Activated naive CD4-positive, alpha-beta T cell treated with anti-CD3 and anti-CD28 coated beads, Interleukin-2, amount 50 U/mL, for 16 hours (primary cell): ENCODE measurements at regions not wholly inside any gene's neighbourhood (a gene's known extent, or its start where the extent isn't known, plus 50 kb on each side); places are given as distances from the start of the nearest gene placed in this dataset.
"Not testable (repeated sequence)": the region's sequence is repeated elsewhere in the genome, so short reads cannot be mapped to it uniquely, and the experiment has no call there.

Source experiments
- DNase-seq: peaks from one replicate; pipeline ENCODE4 v3.0.0-alpha.2; 2020

DNA sequence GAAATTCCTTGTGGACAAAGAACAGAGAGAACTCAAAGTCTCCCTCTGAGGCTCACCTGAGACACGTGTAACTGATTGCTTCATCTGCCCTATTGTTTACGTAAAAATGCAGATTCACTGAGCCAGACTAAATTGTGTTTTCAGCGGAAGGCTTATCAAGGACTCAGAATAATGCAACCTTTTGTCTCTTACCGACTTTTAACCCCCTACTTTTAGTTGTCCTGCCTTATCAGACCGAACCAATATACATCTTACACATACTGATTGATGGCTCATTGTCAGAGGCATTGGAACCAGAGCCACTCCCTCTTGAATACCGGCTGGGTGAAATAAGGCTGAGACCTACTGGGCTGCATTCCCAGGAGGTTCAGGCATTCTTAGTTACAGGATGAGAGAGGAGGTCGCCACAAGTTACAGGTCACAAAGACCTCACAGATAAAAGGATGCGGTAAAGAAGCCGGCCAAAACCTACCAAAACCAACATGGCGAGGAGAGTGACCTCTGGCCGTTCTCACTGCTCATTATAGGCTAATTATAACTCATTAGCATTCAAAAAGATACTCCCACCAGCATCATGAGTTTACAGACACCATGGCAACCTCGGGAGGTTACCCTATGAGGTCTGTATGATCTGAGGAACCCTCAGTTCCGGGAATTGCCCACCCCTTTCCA, 95.5 kb upstream of the ZNF184 start:
- no peak for DNase-seq

DNA sequence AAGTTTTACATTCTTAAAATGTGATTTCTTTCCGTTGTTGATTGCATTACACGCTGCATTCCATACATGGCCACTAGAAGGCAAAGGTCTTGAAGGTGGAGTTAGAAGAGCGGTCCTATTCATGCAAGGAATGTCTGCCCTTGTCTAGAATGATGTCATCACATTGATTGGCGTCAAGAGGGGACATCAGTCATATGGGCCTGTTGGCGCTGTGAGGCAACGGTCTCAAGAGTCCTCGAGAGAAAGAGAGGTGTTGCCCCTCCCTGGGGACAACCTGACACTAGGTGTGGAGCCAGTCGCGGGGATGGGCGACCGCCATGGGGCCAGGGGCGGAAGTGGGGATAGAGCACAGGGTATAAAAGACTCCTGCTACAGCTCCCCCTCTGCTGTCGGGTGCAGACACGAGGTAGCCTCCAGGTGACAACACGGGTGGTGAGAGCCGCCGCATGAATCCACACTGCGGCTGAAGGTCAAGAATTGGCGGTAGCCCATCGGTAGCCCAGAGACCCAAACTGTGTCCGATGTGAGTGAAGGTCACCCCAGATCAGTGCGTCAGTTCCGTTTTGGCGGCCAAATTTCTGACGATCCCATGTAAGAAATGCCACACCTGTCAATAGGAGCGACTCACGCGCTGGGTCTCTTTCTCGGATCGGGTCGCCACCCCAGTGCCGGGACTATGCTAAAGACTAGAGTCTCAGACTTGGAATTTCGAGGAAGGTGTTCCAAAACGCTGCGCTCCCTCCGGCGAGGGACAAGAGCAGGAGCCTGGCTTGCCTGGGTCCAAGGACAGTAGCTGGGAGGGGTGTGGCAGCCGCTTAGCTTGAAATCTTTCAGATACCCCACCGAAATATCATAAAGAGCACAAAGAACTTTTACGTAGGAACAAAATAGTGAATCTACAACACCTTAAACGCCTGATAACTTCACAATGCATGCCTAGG, 93.2 kb upstream of the ZNF184 start:
- DNase-seq = no peak

GRCh38 chr6:27562027-27562410, 89.1 kb upstream of the ZNF184 start:
- no peak for DNase-seq

- DNase-seq = no peak
These were observed 85.3 kb upstream of the ZNF184 start for GRCh38 chr6:27558028-27558724.

DNA sequence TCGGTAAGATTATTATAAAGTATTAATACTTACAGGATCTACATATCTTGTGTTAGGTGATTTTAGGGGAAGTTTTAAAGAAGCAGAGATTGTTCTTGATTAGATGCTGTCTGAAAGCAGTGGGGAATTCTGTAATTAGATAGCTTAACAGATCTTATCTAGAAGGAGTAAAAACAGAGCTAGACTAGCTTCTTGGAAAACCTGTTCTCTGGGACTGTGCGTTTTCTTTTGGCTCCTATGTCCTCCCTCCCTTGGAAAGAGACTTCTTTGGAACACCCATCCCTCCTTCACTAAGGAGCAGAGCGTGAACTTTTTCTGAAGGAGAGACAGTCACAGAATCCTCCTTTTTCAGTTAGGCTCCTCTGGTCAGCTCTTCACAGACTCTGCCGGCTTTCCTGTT, 83.5 kb upstream of the ZNF184 start:
- no peak for DNase-seq

DNA sequence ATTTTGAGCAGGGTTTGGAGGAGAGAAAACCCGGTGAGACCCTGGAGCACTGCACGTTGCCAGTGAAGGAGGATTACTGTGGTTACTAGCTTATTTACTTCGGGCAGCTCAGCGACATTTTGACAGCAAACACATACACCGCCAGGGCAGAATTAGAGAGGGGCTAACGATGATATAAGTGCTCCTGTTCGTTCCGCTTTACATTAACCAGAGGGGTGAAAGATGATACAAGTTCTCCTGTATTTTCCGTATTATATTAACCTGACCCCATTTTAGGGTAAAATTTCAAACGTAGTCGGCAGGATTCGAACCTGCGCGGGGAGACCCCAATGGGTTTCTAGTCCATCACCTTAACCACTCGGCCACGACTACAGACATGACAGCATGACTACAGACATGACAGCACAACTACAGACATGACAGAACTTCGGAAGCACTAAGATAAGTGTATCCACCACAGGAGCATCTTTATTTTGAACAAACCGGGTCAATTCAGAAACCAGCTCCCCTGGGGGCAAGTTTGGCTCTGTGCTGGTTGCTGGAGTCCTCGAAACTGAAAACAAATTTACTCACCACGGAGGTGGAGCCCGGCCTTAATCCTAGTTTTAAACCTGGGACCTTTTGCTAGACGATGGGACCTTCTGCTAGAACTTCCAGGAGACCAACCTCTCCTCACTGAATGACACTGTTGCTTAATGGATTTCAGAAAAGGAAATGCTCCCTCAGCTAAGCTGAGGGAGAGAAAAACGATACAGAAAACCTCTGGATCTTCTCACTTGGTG, 80.4 kb upstream of the ZNF184 start:
- DNase-seq = no peak

DNA sequence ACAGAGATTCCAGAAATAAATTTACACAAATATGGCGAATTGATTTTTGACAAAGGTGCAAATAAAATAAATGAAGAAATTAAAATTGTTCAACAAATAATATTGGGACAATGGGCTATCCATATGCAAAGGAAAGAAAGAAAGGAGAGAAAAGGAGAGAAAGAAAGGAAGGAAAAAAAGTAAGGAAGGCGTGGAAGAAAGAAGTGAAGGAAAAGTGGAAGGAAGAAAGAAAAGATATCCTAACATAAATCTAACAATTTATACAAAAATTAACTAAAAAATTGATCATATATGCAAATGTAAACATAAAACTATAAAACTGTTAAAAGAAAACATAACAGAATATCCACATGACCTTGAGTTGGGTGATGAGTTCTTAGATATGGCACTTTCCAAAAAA, 78.7 kb upstream of the ZNF184 start:
- DNase-seq = no peak

GRCh38 chr6:27550692-27551091, 77.8 kb upstream of the ZNF184 start:
- DNase-seq = no peak

DNA sequence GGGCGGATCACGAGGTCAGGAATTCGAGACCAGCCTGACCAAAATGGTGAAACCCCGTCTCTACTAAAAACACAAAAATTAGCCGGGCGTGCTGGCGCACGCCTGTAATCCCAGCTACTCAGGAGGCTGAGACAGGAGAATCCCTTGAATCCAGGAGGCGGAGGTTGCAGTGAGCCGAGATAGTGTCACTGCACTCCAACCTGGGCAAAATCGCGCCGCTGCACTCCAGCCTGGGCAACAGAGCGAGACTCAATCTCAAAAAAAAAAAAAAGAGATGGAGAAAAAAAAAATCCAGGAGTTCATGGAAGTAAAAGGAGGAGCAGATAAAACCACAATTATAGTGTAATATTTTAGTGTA, 76.3 kb upstream of the ZNF184 start:
- not testable (repeated sequence) for DNase-seq

DNA sequence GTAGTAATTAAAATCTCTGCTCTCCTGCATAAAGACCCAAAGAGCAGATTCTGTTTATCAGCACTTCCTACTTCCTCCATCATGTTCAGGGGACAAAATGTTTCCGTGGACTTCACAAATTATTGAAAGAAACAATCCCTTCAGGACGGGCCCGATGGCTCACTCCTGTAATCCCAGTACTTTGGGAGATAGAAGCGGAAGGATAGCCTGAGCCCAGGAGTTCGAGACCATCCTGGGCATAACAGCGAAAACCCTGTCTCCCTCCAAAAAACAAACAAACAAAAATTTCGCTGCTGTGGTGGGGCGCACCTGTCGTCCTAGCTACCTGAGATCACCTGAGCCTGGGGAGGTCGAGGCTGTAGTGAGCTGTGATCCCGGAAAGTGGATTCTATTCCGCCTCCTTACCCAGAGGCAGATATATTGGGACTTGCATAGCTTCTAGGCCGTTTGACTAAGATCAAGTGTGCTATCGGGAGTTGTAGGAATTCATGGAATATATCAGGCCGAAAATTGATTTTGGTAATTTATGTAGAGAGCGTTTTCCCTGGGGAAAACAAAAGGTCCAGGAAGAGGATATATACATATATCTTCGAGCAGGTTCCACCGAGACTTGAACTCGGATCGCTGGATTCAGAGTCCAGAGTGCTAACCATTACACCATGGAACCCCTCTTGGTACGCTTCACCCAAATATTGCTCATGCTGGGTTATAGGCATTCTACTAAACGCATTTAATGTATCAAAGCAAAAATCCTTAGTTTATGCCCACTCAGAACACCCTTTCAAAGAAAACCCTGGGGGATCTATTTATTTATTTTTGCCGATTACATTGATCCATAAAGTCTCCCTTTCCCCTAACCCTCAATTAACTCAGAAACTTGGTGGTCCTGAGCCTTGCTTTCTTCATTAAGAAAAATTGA, 74.5 kb upstream of the ZNF184 start:
- no peak for DNase-seq

- DNase-seq = no peak
These were observed 73.6 kb upstream of the ZNF184 start for GRCh38 chr6:27546522-27546921.

DNA sequence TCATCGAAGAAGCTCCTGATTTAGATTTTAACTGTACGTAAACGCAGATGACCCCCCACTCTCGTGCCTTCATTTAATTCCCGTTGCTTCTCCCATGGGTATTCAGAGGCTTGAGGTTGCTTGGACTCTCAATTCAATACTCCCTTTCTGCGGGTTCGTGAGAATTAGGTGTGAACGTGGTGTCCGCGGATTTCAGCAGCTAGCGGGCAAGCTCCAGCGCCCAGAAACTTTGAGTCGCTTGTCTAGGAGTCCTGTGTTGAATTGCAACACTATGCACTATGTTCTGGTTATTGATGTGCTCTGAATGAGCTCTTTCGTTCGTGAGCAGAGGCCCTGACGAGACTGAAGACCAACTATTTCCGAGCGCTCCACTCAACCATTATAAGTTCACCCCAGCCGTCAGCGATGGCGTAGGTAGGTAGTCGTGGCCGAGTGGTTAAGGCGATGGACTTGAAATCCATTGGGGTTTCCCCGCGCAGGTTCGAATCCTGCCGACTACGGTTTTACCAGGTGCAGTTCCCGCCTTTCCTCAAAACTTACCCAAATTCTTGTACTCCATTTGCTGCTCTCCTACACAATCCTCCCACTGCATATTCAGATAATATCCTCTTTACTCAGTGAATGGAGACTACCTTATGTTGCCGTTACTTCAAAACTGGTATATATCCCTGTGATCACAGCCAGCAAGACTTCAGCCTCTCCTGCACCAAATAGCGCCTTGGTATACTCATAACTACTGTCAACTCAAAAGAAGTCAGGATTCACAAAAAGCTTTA, 72.6 kb upstream of the ZNF184 start:
- DNase-seq = no peak

DNA sequence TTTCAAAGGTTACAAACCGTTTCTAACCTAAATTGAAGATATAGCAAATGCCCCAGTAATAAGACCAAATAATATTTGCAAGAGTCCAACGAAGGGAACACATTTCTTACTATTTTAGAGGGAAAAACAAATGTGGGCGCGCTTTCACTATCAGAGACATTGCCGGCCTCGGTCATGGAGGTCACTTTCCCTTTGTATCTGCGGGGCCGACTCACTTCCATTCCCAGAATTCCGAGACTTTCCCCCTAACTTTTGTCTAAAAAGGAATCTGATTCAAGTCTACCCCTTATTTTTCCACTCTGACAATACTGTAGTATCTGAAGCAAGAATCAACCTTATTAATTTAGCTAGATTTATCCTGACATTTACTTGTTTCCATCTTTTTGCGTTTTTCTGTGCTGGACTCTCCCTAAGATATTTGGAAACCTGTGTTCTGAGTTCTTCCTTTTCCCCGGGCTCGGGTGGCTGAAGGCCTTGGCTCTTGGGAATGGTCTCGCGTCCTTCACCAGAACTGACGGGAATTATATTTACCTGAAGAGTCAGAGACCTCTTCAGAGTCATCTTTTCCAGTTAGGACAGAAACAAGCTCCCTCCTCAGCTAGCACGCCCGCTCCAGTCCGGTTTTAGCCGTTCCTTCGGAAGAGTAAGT, 71.8 kb upstream of the ZNF184 start:
- no peak for DNase-seq

DNA sequence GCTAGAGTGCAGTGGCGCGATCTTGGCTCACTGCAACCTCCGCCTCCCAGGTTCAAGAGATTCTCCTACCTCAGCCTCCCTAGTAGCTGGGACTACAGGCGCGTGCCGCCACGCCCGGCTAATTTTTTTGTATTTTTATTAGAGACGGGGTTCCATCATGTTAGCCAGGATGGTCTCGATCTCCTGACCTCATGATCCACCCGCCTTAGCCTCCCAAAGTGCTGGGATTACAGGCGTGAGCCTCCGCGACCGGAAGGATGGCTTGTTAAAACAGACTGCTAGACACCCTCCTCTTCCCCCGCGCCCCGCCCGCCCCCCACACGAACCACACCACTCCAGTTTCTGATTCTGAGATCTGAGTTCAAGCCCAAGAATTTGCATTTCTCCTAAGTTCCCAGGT, 71.2 kb upstream of the ZNF184 start:
- DNase-seq = not testable (repeated sequence)

DNA sequence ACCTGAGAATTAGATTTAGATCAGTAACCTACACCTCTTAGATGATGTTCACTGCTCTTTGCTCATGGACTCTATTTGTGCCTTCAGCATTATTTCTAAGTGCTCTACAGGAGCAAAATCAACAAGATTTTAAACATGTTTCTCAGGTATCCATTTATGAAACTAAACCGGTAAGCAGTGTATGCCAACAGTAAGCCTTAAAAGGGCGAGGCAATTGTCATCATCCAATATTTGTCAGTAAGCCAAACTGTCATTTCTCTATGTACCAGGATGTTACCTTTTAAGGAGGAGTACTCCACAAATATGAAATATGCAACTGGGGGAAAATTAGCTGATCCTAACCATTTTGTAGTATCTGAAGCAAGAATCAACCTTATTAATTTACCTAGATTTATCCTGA, 69.6 kb upstream of the ZNF184 start:
- no peak for DNase-seq

- DNase-seq = no peak
These were observed 69.0 kb upstream of the ZNF184 start for GRCh38 chr6:27541933-27542297.

- no peak for DNase-seq
These were observed 68.5 kb upstream of the ZNF184 start for GRCh38 chr6:27541212-27541932.

DNA sequence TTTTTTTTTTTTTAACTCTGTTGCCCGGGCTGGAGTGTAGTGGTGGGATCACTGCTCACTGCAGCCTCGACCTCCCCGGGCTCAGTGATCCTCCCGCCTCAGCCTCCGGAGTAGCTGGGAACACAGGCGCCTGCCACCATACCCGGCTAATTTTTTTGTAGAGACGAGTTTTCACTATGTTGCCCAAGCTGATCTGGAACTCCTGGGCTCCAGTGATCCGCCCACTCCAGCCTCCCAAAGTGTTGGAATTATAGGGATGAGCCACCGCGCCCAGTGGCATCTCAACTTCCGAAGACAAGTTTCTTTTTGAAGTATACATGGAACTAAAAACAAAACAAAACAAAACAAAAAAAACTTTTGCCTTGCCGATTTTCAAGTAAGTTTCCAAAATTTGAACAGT, 66.6 kb upstream of the ZNF184 start:
- no peak for DNase-seq

GRCh38 chr6:27532820-27533538, 60.1 kb upstream of the ZNF184 start:
- DNase-seq = no peak
